ENCODE measurements at regions not wholly inside any gene's neighbourhood (a gene's known extent, or its start where the extent isn't known, plus 50 kb on each side); places are given as distances from the start of the nearest gene placed in this dataset.
"Not testable (repeated sequence)": the region's sequence is repeated elsewhere in the genome, so short reads cannot be mapped to it uniquely, and the experiment has no call there.

DNA sequence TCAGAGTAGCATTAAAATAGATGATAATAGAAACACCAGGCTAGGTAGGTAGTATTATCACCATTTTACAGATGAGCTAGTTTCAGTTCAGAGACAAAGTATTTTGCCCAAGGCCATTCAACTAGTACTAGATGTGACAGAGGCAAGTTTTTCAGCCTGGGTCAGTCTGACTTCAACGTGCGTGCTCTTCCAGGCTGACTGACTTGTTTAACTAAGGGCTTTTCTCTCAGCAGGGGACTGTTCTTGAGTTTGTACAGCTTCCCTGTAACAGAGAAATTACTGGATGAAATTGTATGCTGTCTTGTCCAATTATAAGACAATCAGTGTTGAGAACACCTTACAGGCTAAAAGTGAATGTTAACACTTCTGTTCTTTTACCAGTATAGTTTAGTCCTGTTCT lies 333.5 kb upstream of the MAN1A1 start:
- no peak for DNase-seq

DNA sequence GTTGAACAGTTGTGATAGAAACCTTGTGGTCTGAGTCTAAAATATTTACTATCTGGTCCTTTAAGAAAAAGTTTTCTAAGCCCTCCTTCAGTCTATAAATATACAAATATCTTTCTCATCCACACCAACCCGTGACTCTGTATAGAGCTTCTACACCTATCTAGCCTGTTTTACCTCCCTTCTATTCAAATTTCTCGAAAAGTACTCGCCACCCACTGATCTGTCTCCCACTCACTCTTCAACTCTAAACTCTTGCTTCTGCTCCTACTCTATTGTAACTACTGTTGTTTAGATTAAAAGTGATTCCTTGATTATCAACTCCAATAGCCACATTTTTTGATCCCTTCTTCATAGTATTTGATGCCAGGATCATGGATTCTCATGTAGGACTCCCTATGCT lies 329.4 kb upstream of the MAN1A1 start:
- no peak for DNase-seq

- DNase-seq: no peak
Observed at GRCh38 chr6:119677384-119677783, 327.8 kb upstream of the MAN1A1 start.

DNA sequence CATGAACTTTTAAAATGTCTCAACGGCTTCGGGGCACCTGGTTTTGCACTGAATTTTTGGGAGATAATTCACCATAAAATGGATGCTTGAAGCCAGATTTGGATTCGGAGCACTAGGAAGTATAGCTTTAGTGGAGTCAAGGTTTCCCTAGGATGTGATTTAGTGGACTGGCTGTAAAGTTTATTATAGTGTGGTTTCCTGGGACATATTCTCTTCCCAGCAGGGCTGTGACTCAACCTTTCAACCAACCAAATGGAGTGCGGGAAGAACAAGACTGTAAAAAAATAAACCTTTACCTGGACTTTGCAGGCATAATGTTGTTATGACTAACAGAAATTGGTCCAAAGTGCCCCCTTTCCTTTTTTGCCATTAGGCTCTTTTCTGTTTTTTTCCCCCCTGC lies 327.4 kb upstream of the MAN1A1 start:
- no peak for DNase-seq

GRCh38 chr6:119676230-119676629 lies 326.7 kb upstream of the MAN1A1 start:
- no peak for DNase-seq

DNA sequence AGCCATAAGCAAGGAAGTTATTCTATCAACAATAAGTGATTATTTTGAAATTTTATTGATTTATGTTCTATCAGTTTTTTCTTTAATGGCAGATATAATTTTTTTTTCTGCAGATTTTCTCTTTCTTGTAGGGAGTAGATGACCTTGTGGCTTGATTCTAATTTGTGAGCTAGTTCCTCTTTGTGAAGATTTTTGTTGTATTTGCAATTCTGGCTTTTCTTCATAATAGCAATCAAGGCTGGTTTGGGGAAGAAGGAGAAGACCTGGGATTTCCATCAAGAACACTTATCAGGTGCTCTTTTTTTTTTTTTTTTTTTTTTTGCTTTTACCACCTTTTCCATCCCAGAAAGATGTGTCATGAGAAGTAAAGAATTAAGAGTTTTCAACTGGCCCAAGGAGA lies 324.2 kb upstream of the MAN1A1 start:
- no peak for DNase-seq

DNA sequence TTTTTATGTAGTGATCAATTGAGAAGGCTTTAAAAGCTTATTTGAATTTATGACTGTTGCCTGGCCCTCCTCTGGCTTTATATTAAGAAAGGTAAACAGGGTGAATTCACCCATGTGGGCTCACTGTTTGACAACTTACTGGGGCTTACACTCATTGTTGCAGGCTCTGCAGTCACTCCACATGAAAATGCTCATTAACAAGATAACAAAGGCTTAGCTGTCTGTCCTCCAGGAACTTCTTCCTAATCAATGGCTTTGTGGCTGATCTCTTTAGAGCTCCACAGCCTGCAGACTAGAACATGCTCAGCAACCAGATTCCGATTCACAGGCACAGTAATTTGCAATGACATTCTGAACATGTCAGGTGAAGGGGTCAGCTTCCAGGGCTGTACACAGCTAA lies 323.2 kb upstream of the MAN1A1 start:
- no peak for DNase-seq

GRCh38 chr6:119671105-119671504 lies 321.5 kb upstream of the MAN1A1 start:
- no peak for DNase-seq

- DNase-seq: no peak
Observed at GRCh38 chr6:119669221-119669620, 319.7 kb upstream of the MAN1A1 start.

- DNase-seq: not testable (repeated sequence)
Observed at GRCh38 chr6:119665432-119665831, 315.9 kb upstream of the MAN1A1 start.

- DNase-seq: no peak
Observed at GRCh38 chr6:119661628-119662027, 312.1 kb upstream of the MAN1A1 start.

DNA sequence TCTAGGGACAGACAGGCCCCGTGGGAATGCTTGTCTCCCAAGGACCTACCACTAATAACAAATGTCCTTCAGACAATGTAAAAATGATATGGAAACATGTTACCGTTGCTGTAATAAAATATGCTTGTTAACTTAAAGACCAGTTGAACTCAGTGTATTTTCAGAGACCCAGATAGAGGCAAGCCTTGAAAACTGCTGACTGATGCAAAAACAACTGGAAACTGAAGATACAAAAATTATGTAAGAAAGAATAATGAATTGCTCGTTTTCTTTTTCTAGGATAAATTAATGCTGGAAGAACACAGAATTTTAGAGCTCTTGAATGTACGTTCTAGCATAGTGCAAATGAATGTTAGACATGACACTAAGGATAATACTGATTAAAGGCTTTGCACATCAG lies 311.5 kb upstream of the MAN1A1 start:
- no peak for DNase-seq

DNA sequence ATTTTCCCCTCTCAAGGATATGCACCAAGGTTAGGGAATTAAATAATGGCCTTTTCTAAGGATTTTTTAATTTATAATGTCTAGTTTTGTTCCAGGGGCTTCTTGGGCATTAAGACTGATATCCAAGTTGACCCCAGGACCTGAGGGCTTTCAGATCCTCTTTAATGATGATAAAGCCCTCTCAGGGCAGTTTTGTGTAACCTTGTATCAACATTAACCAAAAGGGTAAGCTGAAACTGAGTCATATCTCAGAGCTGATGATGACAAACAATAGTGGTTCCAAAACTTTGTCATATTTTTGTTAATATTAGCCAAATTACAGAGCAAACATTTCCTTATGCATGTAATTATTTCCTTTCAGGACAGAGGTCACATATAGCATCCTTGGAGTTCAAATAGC lies 309.4 kb upstream of the MAN1A1 start:
- no peak for DNase-seq

DNA sequence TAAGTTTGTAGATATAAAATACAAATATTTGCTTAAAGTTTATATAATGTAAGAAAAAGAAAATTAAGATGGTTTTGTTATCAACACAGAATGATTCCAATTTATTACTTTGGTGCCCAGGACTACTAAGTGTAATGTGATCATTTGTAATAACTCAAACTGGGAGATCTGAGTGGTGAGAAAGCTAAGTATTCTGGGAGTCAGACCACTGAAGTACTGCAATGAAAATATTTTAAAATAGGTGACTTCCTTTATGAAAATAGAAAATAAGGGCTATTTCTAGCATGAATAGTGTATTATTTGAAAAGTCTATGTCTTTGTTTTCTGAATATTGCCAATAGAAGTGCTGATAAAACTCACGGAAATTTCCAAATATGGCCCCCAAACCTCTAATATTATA lies 305.6 kb upstream of the MAN1A1 start:
- DNase-seq: no peak

- DNase-seq: no peak
Observed at GRCh38 chr6:119653329-119653728, 303.8 kb upstream of the MAN1A1 start.

DNA sequence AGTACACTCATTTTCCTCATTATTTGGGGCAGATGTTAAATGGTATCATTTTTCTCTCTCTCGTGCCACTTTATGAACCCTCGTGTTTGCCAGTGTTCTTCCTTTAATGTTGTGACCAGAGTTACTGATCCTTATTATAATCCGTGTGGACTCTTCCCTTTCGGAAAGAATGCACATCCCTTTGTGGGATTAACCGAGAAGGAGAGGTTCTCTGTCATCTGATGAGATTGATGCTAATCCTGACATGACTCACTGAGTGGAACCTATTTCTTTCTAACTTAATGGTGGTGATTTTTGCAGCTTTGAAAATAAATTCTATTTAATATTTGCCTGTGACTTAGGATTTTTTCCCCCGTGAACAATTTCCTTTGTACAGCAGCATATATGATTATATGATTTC lies 300.0 kb upstream of the MAN1A1 start:
- DNase-seq: no peak

DNA sequence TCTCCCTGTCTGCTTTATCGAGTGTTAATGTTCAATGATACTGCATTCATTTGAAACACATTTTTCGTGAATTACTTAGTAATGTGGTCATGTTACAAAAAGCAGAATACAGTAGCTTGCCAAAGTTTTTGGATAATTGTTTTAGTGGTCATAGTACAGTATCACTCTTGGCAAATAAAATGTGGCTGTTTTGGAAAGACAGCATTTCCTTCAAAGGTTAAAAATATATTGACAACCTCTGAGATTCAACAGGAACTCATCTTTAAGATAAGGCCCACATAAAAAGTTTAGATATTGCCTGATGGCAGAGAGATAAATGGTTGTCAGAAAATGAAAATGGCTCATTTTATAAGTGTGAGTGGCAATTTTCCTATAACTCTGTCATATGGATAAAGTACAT lies 297.7 kb upstream of the MAN1A1 start:
- DNase-seq: no peak

DNA sequence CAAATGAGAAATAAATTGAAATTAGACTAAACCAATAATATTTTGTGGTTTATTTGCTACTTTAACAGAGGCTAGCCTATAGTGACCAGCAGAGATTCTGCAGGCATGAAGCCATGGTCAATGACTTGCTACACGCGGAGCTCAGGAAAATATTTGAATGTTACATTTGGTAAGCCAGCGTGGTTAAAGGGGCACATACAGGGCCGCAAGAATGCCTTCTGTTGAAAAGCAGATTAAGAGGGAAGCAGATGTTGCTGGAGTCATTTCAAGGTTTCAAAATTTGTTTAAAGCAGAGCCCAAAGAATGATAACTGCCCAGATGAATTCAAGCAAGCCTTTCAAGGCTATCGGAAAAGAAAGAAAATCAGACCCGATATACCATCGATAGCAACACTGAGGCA lies 294.3 kb upstream of the MAN1A1 start:
- DNase-seq: no peak

DNA sequence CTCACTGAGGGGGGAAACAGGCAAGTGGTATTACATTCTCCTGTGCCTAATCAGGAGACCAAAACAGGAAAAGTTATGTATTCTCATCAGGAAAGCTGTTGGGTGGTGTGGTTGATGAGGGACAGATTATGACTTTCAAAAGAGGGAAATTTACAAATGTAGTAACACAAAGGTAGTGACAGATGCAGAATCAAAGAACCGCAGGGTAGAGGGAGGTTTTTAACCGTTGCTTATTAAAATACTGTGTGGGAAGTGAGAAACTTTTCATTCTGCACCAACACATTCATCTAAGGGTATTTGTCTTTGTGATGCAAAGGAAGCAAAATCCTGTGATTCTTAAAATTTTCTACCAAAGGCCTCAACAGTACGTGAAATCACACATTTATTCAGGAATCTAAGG lies 288.2 kb upstream of the MAN1A1 start:
- no peak for DNase-seq

DNA sequence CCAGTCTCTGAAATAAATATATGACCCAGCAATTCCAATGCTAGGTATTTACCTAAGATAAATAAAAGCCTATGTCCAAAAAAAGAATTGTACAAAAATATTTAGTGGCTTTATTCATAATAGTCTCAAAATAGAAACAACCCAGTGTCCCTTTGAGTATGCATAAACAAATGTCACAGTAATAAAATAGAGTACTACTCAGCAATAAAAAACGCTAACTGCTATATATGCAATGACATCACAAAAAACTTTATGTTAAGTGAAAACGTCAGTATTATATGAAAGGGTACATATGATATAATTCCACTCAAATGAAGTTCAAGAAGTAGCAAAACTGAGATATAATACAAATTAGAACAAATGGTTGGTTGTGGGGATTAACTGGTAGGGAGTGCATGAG lies 286.5 kb upstream of the MAN1A1 start:
- DNase-seq: no peak

- DNase-seq: no peak
Observed at GRCh38 chr6:119633461-119633860, 283.9 kb upstream of the MAN1A1 start.

DNA sequence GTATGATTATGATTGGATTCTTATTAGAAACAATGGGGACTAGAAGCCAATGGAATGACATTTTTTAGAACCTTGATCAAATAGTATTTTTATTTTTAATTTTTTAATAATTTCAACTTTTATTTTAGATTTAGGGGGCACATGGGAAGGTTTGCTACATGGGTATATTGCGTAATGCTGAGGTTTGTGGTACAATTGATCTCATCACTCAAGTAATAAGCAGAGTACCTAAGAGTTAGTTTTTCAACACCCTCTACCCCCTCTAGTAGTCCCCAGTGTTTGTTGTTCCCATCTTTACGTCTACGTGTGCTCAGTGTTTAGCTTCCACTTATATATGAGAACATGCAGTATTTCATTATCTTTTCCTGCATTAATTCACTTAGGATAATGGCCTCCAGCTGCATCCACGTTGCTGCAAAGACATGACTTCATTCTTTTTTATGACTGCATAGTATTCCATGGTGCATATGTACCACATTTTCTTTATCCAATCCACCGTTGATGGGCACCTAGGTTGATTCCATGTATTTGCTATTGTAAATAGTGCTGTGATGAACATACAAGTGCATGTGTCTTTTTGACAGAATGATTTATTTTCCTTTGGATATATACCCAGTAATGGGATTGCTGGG lies 281.1 kb upstream of the MAN1A1 start:
- no peak for DNase-seq

GRCh38 chr6:119628691-119629594 lies 279.4 kb upstream of the MAN1A1 start:
- no peak for DNase-seq

DNA sequence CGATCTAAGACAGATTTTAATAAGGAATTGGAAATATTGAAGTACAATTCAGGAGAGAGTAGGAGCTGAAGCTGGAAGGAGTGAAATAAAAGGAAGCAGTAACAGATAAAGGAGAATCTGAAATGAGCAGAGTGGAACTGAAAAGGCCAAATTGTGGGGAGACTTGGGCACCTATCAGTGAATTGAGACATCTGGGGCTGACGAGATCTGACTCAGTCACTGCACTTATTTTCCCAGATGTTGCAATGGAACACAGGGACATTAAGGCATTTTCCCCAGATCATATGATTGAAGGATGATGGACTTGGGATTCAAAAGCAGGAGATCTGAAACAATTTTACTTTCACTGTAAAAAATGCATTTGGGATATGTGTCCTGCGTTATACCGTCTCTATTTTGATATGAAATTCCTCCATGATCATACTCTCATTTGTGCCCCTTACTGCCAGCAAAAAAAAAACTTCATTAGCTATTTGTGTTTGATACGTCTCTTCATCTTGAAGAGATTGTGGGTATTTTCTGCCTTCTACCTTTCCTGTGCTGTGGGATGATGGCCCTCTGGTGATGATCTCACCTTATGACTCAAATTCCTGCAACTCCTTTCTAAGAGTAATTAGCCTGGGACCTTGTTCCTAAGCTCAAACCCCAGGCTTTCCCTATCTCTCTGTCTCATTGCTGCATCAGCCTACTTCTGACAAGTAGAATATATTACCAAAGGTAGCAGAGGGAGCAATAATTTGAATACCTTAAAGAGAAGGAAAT lies 278.5 kb upstream of the MAN1A1 start:
- no peak for DNase-seq
